Stomach (tissue), 4 donors: ENCODE measurements at regions not wholly inside any gene's neighbourhood (a gene's known extent, or its start where the extent isn't known, plus 50 kb on each side); places are given as distances from the start of the nearest gene placed in this dataset.

Source experiments
- EP300 ChIP-seq: sonication (generic); formaldehyde crosslinking; IDR thresholded peaks from one replicate; pipeline ENCODE4 v1.6.1; 2017; ENCODE audit warnings: antibody characterized with exemption
- POLR2A ChIP-seq, 4 donors: fragments of 450-650 bp; IDR thresholded peaks; one replicate each; pipeline ENCODE4 v1.6.1; 2016; ENCODE audit warnings: antibody characterized with exemption in 4 of 4, control low read depth in 2 of 4, mild to moderate bottlenecking in 1 of 4, moderate library complexity in 1 of 4
- POLR2AphosphoS5 ChIP-seq, 3 donors: sonication (generic); formaldehyde crosslinking; IDR thresholded peaks; one replicate each; pipeline ENCODE4 v1.6.1; 2016; ENCODE audit warnings: antibody characterized with exemption in 3 of 3
- TF ChIP-seq, protein P1 (sequence below), 7 experiments: fragments of 450-650 bp in 4 of 7; fragments of 200-600 bp in 3 of 7; sonication (generic) in 3 of 7; IDR thresholded peaks; one replicate each; pipeline ENCODE4 v1.5.1; 2016 to 2019; ENCODE audit warnings: antibody characterized with exemption in 7 of 7, control low read depth in 2 of 7, mild to moderate bottlenecking in 1 of 7

DNA sequence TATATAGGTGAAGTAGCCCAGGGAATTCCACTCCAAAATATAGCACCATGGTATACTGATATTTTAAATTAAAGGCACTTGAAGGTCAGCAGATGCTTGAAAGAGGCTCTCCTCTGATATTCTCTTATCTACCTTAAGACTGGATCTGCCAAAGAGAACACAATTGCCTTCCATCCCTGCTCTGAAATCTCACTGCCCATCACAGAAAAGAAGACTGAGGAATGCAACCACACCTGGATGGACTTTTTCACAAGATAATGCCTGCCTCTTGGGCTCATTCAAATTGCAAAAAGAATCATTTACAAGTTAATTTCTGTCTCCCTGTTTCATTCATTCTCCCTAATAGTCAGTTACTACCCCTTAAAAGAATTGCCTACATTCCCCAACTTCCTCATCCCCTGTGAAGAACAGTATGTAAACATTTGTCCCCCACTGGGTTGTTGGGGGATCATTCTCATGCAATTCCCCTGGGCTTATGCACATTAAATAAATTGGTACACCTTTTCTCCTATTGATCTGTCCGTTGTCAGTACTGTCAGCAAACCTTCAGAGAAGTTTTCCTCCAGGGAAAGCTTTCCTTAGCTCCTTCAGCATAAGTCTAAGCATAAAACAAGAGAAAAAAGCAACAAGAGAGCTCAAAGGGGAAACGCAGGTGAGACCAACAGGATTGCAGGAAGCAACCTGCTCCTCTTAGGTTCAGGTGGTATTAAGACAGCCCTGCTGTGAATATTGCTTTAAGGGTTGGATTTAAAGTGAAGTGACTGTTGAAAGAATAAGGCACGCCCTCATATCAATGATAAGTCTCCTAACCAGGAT lies 171.4 kb upstream of the SLC30A5 start:
- TF ChIP-seq, protein P1, sequence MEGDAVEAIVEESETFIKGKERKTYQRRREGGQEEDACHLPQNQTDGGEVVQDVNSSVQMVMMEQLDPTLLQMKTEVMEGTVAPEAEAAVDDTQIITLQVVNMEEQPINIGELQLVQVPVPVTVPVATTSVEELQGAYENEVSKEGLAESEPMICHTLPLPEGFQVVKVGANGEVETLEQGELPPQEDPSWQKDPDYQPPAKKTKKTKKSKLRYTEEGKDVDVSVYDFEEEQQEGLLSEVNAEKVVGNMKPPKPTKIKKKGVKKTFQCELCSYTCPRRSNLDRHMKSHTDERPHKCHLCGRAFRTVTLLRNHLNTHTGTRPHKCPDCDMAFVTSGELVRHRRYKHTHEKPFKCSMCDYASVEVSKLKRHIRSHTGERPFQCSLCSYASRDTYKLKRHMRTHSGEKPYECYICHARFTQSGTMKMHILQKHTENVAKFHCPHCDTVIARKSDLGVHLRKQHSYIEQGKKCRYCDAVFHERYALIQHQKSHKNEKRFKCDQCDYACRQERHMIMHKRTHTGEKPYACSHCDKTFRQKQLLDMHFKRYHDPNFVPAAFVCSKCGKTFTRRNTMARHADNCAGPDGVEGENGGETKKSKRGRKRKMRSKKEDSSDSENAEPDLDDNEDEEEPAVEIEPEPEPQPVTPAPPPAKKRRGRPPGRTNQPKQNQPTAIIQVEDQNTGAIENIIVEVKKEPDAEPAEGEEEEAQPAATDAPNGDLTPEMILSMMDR (IDR thresholded peaks at IDR 0.05): no peak
- no peak for TF ChIP-seq EP300
- no peak for TF ChIP-seq POLR2A (IDR thresholded peaks at IDR 0.05)
- TF ChIP-seq POLR2AphosphoS5 (IDR thresholded peaks at IDR 0.05): no peak
